GM12878 (cell line): ENCODE measurements at regions not wholly inside any gene's neighbourhood (a gene's known extent, or its start where the extent isn't known, plus 50 kb on each side); places are given as distances from the start of the nearest gene placed in this dataset.

Experiments used
- ATAC-seq: fragments of 200-7000 bp; cut with Tn5 transposase; 3 replicates; pipeline ENCODE4 v1.9.1; 2020; ENCODE audit warnings: mild to moderate bottlenecking, moderate library complexity
- BruUV-seq: library from RNA; stranded (reverse); fragments of 400-500 nt; replicated peaks from 2 replicates; lab custom pipeline; 2021; lab: Mats Ljungman, UMichigan
- CTCF ChIA-PET: fragments of 300-600 bp; sonication (Branson Sonifier 250); formaldehyde crosslinking; extraction: SDS; loops from one replicate; lab custom pipeline; 2021; ENCODE audit warnings: inconsistent platforms; lab: Yijun Ruan, JAX
- POLR2A ChIA-PET: fragments of 350-600 bp; formaldehyde crosslinking; extraction: SDS; loops from one replicate; lab custom pipeline; 2021; ENCODE audit warnings: inconsistent platforms; lab: Charles Lee
- RAD21 ChIA-PET: fragments of 300-600 bp; sonication (Branson Sonifier 250); formaldehyde crosslinking; loops from one replicate; lab custom pipeline; 2023; ENCODE audit warnings: antibody characterized with exemption; ENCODE audit not compliant: unreplicated experiment; lab: Charles Lee
- SMC1A ChIA-PET: fragments of 300-600 bp; sonication (Branson Sonifier 250); formaldehyde crosslinking; loops from one replicate; lab custom pipeline; 2023; ENCODE audit not compliant: unreplicated experiment, uncharacterized antibody; lab: Charles Lee
- DNase-seq: peaks from one replicate; pipeline ENCODE4 v3.0.0-alpha.2; 2011; ENCODE audit warnings: low read depth, low spot score
- FAIRE-seq: peaks from 3 replicates; lab custom pipeline; 2011; peaks lifted over from hg19 to GRCh38; lab: Jason Lieb, UNC
- H2AFZ ChIP-seq: 2 replicates; pipeline ENCODE4 v1.6.0; 2011; ENCODE audit warnings: low read depth, low read length, control low read depth; ENCODE audit not compliant: control insufficient read depth
- H3K27ac ChIP-seq: 2 replicates; pipeline ENCODE4 v1.5.1; 2011; ENCODE audit warnings: control low read depth; ENCODE audit not compliant: control insufficient read depth, insufficient read depth
- H3K27me3 ChIP-seq, 2 experiments: replicated peaks in 1 of 2; 2 replicates each; pipeline versions ENCODE4 v1.6.0 to v1.6.1; 2011; ENCODE audit warnings: low read length in 1 of 2; ENCODE audit not compliant: control insufficient read depth in 2 of 2, insufficient read depth in 2 of 2
- H3K36me3 ChIP-seq, 2 experiments: 2 replicates each; pipeline ENCODE4 v1.5.1; 2011; ENCODE audit warnings: low read length in 1 of 2; ENCODE audit not compliant: control insufficient read depth in 2 of 2, insufficient read depth in 2 of 2
- H3K4me1 ChIP-seq: 2 replicates; pipeline ENCODE4 v1.6.1; 2011; ENCODE audit warnings: mild to moderate bottlenecking, low read length, moderate library complexity, mixed read lengths; ENCODE audit not compliant: control insufficient read depth, insufficient read depth
- H3K4me2 ChIP-seq: 2 replicates; pipeline ENCODE4 v1.6.0; 2011; ENCODE audit warnings: control low read depth; ENCODE audit not compliant: control insufficient read depth, insufficient read depth
- H3K4me3 ChIP-seq: fragments of 200-600 bp; sonication (generic); 2 replicates; pipeline ENCODE4 v1.5.1; 2016
- H3K79me2 ChIP-seq: 2 replicates; pipeline ENCODE4 v1.6.0; 2011; ENCODE audit warnings: low read length; ENCODE audit not compliant: control insufficient read depth, insufficient read depth
- H3K9ac ChIP-seq: 2 replicates; pipeline ENCODE4 v1.8.0; 2011; ENCODE audit warnings: low read length, control low read depth, mixed read lengths; ENCODE audit not compliant: control insufficient read depth, insufficient read depth
- H3K9me3 ChIP-seq: replicated peaks from 3 replicates; pipeline ENCODE4 v1.5.1; 2011; ENCODE audit warnings: mild to moderate bottlenecking, low read length; ENCODE audit not compliant: control insufficient read depth, insufficient read depth
- H4K20me1 ChIP-seq: 2 replicates; pipeline ENCODE4 v1.6.0; 2011; ENCODE audit not compliant: control insufficient read depth, insufficient read depth
- BHLHE40 ChIP-seq, 2 experiments: fragments of 450-650 bp in 1 of 2; IDR thresholded peaks; 2 replicates each; pipeline ENCODE4 v1.6.1; 2011 to 2017; ENCODE audit warnings: low read depth in 2 of 2, borderline replicate concordance in 1 of 2, improper control_type of control experiment in 1 of 2, low read length in 1 of 2, mild to moderate bottlenecking in 1 of 2
- EED ChIP-seq: sonication (generic); IDR thresholded peaks from 2 replicates; pipeline ENCODE4 v1.6.1; 2016; ENCODE audit warnings: antibody characterized with exemption, low read depth
- EZH2 ChIP-seq: IDR thresholded peaks from 2 replicates; pipeline ENCODE4 v1.6.1; 2012; ENCODE audit warnings: low read depth, mild to moderate bottlenecking, control low read depth, inconsistent platforms, low read length, borderline replicate concordance; ENCODE audit not compliant: control insufficient read depth
- IKZF1 ChIP-seq: fragments of 450-650 bp; conservative IDR thresholded peaks from 2 replicates; pipeline ENCODE4 v1.6.1; 2017; ENCODE audit warnings: antibody characterized with exemption, mild to moderate bottlenecking
- MEF2B ChIP-seq: fragments of 450-650 bp; IDR thresholded peaks from 2 replicates; pipeline ENCODE4 v1.6.1; 2018; ENCODE audit warnings: mild to moderate bottlenecking, moderate library complexity; ENCODE audit not compliant: partially characterized antibody, poor library complexity, severe bottlenecking
- MXI1 ChIP-seq: fragments of 150-350 bp; IDR thresholded peaks from 2 replicates; pipeline ENCODE4 v1.6.1; 2011; ENCODE audit warnings: low read depth, mild to moderate bottlenecking, inconsistent platforms, low read length, improper control_type of control experiment
- RBBP5 ChIP-seq: fragments of 200-600 bp; sonication (generic); conservative IDR thresholded peaks from 2 replicates; pipeline ENCODE4 v1.6.1; 2016
- WGBS: methylation state at CpG from one replicate; pipeline ENCODE4 v1.1.6; 2016; ENCODE audit warnings: low lambda C conversion rate; ENCODE audit not compliant: insufficient replicate concordance, insufficient coverage; ENCODE audit errors: missing lambda C conversion rate; 5-methylcytosine and 5-hydroxymethylcytosine counted together
- in situ Hi-C: fragments of 300-500 bp; cut with MboI; formaldehyde crosslinking; loops from 9 replicates; pipeline ENCODE4 v1.14.3; 2018; ENCODE audit warnings: mixed read lengths
- intact Hi-C: fragments of 100-400 bp; cut with micrococcal nuclease; formaldehyde crosslinking; loops from one replicate; pipeline ENCODE4 v1.14.2; 2022; ENCODE audit not compliant: unreplicated experiment
- TF ChIP-seq, protein P1 (sequence below): fragments of 450-650 bp; IDR thresholded peaks from 2 replicates; pipeline ENCODE4 v1.6.1; 2017; ENCODE audit warnings: mild to moderate bottlenecking, moderate library complexity
- TF ChIP-seq, protein P2 (sequence below), 3 experiments: IDR thresholded peaks in 2 of 3; conservative IDR thresholded peaks in 1 of 3; 2 replicates each; pipeline ENCODE4 v1.5.1; 2011; ENCODE audit warnings: low read depth in 3 of 3, low read length in 3 of 3, mild to moderate bottlenecking in 3 of 3, control low read depth in 2 of 3, moderate library complexity in 2 of 3, inconsistent platforms in 1 of 3, mixed read lengths in 1 of 3; ENCODE audit not compliant: control insufficient read depth in 2 of 3, insufficient read depth in 1 of 3; ENCODE audit errors: extremely low read depth in 1 of 3
- TF ChIP-seq, protein P3 (sequence below): IDR thresholded peaks from 2 replicates; pipeline ENCODE4 v1.6.1; 2012; ENCODE audit warnings: low read depth, low read length, improper control_type of control experiment
- TF ChIP-seq, protein P4 (sequence below): fragments of 450-650 bp; IDR thresholded peaks from 2 replicates; pipeline ENCODE4 v1.6.1; 2018; ENCODE audit warnings: borderline replicate concordance, mild to moderate bottlenecking; ENCODE audit not compliant: partially characterized antibody

DNA sequence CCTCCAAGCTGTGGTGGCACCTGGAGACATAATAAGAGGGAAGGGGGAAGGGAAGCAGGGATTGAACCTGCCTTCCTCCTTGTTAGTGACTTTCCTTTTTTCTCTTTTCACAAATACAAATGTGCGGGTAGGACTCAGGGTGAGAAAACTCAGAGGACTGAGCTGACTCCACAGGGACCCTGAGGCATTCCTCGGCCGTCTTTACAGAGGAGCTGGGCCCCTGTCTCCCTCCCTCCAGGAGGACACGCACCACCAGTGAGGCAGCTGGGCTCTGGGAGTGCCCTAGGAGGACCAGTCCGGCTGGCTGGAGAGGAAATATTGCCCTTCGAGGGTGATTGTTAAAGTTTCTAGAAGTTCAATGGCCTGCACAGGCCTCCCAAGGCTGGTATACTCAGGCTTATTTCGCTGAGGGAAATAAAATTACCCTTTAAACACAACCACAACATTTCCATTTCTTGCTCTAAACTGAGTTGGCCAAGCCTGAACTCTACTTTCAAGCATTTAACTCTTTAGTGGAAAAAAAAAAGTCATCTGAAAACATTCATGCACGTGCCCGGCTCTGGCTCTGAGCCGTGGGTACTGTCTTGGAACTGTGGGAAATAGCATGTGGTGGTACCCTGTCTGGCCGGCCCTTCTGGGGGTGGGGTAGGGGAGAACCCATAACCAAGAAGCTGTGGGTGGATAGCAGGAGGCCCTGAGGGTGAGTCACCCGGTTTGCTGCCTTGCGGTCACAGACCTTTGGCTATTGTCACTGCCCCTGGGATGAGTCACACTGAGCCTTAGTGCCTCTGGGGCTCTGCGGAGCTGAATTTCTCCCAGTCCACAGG, 116.0 kb downstream of the COPS8 start:
- ChIA-PET CTCF (interaction anchor here (0.5 to 1.7 kb wide), 4 partner anchors 10 to 208 kb away, joined by 3 to 5 read pairs (median 4); no protein-coding TSS in a partner anchor), POLR2A (no interaction called here), RAD21 (interaction anchor here (1.0 to 1.2 kb wide), 3 partner anchors 9 to 45 kb away, joined by 3 to 4 read pairs (median 3); no protein-coding TSS in a partner anchor), SMC1A (interaction anchor here (1.0 to 2.0 kb wide), 4 partner anchors 10 to 48 kb away, joined by 4 to 7 read pairs (median 6); no protein-coding TSS in a partner anchor)
- no peak overlapping the region for H3K4me2 ChIP-seq
- no peak overlapping the region for H3K27ac ChIP-seq
- no peaks in the 10 kb centered on the region for H3K4me1 ChIP-seq
- DNase-seq (peak; percentile 25), FAIRE-seq (no peak), ATAC-seq (peak; percentile 94)
- BruUV-seq, result no TSS peak
- H3K4me3 ChIP-seq, result no peak overlapping the region
- no peaks in the 10 kb centered on the region; the same call in 2 of the 3 replicates for H3K9me3 ChIP-seq
- no peaks in the 10 kb centered on the region for H3K36me3 ChIP-seq
- 2% methylated on average over 9 of the region's 14 CpGs for WGBS
- H2AFZ ChIP-seq, result no peak overlapping the region
- H3K79me2 ChIP-seq, result no peaks in the 10 kb centered on the region
- in situ Hi-C loops, result no loop called here
- intact Hi-C loops, result no loop called here
- no peak overlapping the region for H3K9ac ChIP-seq
- H3K27me3 ChIP-seq, result no peaks in the 10 kb centered on the region; a peak in 2 of 4 replicates
- no peaks in the 10 kb centered on the region for H4K20me1 ChIP-seq
- TF ChIP-seq MXI1, result 0 out of 2 replicates have a peak, but pooled peaks have one; percentile 26
- peak; percentile 93 to 94 for TF ChIP-seq BHLHE40 (IDR thresholded peaks at IDR 0.05; ENCODE audit: borderline replicate concordance in 1 of 2, low read depth in 2 of 2, low read length in 1 of 2)
- TF ChIP-seq MEF2B, result peak; percentile 74
- TF ChIP-seq, protein P1, sequence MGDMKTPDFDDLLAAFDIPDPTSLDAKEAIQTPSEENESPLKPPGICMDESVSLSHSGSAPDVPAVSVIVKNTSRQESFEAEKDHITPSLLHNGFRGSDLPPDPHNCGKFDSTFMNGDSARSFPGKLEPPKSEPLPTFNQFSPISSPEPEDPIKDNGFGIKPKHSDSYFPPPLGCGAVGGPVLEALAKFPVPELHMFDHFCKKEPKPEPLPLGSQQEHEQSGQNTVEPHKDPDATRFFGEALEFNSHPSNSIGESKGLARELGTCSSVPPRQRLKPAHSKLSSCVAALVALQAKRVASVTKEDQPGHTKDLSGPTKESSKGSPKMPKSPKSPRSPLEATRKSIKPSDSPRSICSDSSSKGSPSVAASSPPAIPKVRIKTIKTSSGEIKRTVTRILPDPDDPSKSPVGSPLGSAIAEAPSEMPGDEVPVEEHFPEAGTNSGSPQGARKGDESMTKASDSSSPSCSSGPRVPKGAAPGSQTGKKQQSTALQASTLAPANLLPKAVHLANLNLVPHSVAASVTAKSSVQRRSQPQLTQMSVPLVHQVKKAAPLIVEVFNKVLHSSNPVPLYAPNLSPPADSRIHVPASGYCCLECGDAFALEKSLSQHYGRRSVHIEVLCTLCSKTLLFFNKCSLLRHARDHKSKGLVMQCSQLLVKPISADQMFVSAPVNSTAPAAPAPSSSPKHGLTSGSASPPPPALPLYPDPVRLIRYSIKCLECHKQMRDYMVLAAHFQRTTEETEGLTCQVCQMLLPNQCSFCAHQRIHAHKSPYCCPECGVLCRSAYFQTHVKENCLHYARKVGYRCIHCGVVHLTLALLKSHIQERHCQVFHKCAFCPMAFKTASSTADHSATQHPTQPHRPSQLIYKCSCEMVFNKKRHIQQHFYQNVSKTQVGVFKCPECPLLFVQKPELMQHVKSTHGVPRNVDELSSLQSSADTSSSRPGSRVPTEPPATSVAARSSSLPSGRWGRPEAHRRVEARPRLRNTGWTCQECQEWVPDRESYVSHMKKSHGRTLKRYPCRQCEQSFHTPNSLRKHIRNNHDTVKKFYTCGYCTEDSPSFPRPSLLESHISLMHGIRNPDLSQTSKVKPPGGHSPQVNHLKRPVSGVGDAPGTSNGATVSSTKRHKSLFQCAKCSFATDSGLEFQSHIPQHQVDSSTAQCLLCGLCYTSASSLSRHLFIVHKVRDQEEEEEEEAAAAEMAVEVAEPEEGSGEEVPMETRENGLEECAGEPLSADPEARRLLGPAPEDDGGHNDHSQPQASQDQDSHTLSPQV, result no peak
- TF ChIP-seq EZH2, result no peak
- no peak for TF ChIP-seq EED
- TF ChIP-seq, protein P2, sequence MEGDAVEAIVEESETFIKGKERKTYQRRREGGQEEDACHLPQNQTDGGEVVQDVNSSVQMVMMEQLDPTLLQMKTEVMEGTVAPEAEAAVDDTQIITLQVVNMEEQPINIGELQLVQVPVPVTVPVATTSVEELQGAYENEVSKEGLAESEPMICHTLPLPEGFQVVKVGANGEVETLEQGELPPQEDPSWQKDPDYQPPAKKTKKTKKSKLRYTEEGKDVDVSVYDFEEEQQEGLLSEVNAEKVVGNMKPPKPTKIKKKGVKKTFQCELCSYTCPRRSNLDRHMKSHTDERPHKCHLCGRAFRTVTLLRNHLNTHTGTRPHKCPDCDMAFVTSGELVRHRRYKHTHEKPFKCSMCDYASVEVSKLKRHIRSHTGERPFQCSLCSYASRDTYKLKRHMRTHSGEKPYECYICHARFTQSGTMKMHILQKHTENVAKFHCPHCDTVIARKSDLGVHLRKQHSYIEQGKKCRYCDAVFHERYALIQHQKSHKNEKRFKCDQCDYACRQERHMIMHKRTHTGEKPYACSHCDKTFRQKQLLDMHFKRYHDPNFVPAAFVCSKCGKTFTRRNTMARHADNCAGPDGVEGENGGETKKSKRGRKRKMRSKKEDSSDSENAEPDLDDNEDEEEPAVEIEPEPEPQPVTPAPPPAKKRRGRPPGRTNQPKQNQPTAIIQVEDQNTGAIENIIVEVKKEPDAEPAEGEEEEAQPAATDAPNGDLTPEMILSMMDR (IDR thresholded peaks at IDR 0.05 in 2 of 3, conservative IDR thresholded peaks at IDR 0.05 in 1 of 3; ENCODE audit: control insufficient read depth in 2 of 3, extremely low read depth in 1 of 3, insufficient read depth in 1 of 3, low read depth in 3 of 3, low read length in 3 of 3), result no peak
- TF ChIP-seq, protein P3, sequence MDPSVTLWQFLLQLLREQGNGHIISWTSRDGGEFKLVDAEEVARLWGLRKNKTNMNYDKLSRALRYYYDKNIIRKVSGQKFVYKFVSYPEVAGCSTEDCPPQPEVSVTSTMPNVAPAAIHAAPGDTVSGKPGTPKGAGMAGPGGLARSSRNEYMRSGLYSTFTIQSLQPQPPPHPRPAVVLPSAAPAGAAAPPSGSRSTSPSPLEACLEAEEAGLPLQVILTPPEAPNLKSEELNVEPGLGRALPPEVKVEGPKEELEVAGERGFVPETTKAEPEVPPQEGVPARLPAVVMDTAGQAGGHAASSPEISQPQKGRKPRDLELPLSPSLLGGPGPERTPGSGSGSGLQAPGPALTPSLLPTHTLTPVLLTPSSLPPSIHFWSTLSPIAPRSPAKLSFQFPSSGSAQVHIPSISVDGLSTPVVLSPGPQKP, result no peak
- TF ChIP-seq, protein P4, sequence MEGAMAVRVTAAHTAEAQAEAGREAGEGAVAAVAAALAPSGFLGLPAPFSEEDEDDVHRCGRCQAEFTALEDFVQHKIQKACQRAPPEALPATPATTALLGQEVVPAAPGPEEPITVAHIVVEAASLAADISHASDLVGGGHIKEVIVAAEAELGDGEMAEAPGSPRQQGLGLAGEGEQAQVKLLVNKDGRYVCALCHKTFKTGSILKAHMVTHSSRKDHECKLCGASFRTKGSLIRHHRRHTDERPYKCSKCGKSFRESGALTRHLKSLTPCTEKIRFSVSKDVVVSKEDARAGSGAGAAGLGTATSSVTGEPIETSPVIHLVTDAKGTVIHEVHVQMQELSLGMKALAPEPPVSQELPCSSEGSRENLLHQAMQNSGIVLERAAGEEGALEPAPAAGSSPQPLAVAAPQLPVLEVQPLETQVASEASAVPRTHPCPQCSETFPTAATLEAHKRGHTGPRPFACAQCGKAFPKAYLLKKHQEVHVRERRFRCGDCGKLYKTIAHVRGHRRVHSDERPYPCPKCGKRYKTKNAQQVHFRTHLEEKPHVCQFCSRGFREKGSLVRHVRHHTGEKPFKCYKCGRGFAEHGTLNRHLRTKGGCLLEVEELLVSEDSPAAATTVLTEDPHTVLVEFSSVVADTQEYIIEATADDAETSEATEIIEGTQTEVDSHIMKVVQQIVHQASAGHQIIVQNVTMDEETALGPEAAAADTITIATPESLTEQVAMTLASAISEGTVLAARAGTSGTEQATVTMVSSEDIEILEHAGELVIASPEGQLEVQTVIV, result no peak
- no peak for TF ChIP-seq RBBP5
- TF ChIP-seq IKZF1, result peak; percentile 69
